Body of pancreas (tissue), 4 donors: ENCODE measurements at regions not wholly inside any gene's neighbourhood (a gene's known extent, or its start where the extent isn't known, plus 50 kb on each side); places are given as distances from the start of the nearest gene placed in this dataset.

ENCODE experiments used
- CTCF ChIP-seq, 7 experiments: fragments of 450-650 bp in 4 of 7; fragments of 200-600 bp in 3 of 7; sonication (generic) in 3 of 7; IDR thresholded peaks; one replicate each; pipeline ENCODE4 v1.5.1; 2016 to 2019; ENCODE audit warnings: antibody characterized with exemption in 7 of 7
- POLR2A ChIP-seq, 3 donors: fragments of 450-650 bp; IDR thresholded peaks; one replicate each; pipeline ENCODE4 v1.6.1; 2016; ENCODE audit warnings: antibody characterized with exemption in 3 of 3, mild to moderate bottlenecking in 2 of 3

- TF ChIP-seq CTCF (IDR thresholded peaks at IDR 0.05), result no peak
- no peak for TF ChIP-seq POLR2A (IDR thresholded peaks at IDR 0.05)
Observed at GRCh38 chr1:213745451-213745850, 242.3 kb upstream of the PROX1 start.
